ENCODE measurements at regions not wholly inside any gene's neighbourhood (a gene's known extent, or its start where the extent isn't known, plus 50 kb on each side); places are given as distances from the start of the nearest gene placed in this dataset.

- H3K4ac ChIP-seq (ENCODE audit: low read depth, low read length): no peak overlapping the region
- H3K4me3 Mint-ChIP-seq: no peak overlapping the region
- no peak overlapping the region for H3K18ac ChIP-seq (ENCODE audit: insufficient read length, low read depth, low read length)
- TF ChIP-seq, protein P1, sequence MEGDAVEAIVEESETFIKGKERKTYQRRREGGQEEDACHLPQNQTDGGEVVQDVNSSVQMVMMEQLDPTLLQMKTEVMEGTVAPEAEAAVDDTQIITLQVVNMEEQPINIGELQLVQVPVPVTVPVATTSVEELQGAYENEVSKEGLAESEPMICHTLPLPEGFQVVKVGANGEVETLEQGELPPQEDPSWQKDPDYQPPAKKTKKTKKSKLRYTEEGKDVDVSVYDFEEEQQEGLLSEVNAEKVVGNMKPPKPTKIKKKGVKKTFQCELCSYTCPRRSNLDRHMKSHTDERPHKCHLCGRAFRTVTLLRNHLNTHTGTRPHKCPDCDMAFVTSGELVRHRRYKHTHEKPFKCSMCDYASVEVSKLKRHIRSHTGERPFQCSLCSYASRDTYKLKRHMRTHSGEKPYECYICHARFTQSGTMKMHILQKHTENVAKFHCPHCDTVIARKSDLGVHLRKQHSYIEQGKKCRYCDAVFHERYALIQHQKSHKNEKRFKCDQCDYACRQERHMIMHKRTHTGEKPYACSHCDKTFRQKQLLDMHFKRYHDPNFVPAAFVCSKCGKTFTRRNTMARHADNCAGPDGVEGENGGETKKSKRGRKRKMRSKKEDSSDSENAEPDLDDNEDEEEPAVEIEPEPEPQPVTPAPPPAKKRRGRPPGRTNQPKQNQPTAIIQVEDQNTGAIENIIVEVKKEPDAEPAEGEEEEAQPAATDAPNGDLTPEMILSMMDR (conservative IDR thresholded peaks at IDR 0.05): no peak
- H2AK5ac ChIP-seq (ENCODE audit: insufficient read length, low read length): no peak overlapping the region
- no peak overlapping the region for H3K14ac ChIP-seq (ENCODE audit: insufficient read depth, low read length)
- H3K9me3 ChIP-seq (ENCODE audit: control insufficient read depth, low read depth, low read length): no peaks in the 10 kb centered on the region
- no peak overlapping the region for H2BK120ac ChIP-seq (ENCODE audit: low read depth, low read length, poor library complexity, severe bottlenecking)
- no peaks in the 10 kb centered on the region for H4K20me1 ChIP-seq (ENCODE audit: control insufficient read depth, insufficient read depth, insufficient read length)
- H2BK5ac ChIP-seq (ENCODE audit: insufficient read length, low read length): no peak overlapping the region
- no peaks in the 10 kb centered on the region for H3K27me3 ChIP-seq (ENCODE audit: insufficient read depth, low read length)
- peaks cover 6% of the 10 kb centered on the region; the same call in 1 of the 2 replicates for H3K4me1 ChIP-seq (ENCODE audit: insufficient read depth, low read length)
- peaks cover 0 to 4% (median 0%) of the 10 kb centered on the region in 3 experiments; a peak in 1 of 7 replicates for H3K36me3 Mint-ChIP-seq (ENCODE audit: insufficient read depth in 1 of 3, low read depth in 3 of 3)
- no CpG with 5 or more reads among the region's 7 CpGs for WGBS (ENCODE audit: extremely low coverage, insufficient read length, low lambda C conversion rate)
- H4K8ac ChIP-seq (replicated peaks; ENCODE audit: insufficient read length, low read depth, low read length): no peak overlapping the region
- no peak overlapping the region for H3K27ac Mint-ChIP-seq
- H3K27ac ChIP-seq (ENCODE audit: insufficient read length, low read depth, low read length): no peak overlapping the region
- no peak overlapping the region for H2BK12ac ChIP-seq (ENCODE audit: insufficient read length, low read depth, low read length)
- H2AFZ ChIP-seq (ENCODE audit: low read length): no peak overlapping the region
- H3K4me2 ChIP-seq (ENCODE audit: insufficient read depth, insufficient read length, low read length): no peak overlapping the region
- no peaks in the 10 kb centered on the region for H3K79me2 ChIP-seq (ENCODE audit: insufficient read depth, low read length)
- H3T11ph ChIP-seq (ENCODE audit: low read length): no peak overlapping the region
- H3K79me1 ChIP-seq (ENCODE audit: insufficient read depth, low read depth, low read length, poor library complexity, severe bottlenecking): no peaks in the 10 kb centered on the region
- no peak for DNase-seq
- H2BK20ac ChIP-seq (ENCODE audit: low read depth, low read length, poor library complexity, severe bottlenecking): no peak overlapping the region
- no peak overlapping the region for H4K91ac ChIP-seq (ENCODE audit: insufficient read length, low read depth, low read length)
- no peaks in the 10 kb centered on the region; a peak in 1 of 5 replicates for H3K9me3 Mint-ChIP-seq
- H3K27me3 Mint-ChIP-seq (ENCODE audit: low read depth): peaks cover 58% of the 10 kb centered on the region
- no peak overlapping the region for H3K56ac ChIP-seq (ENCODE audit: insufficient read length, low read depth, low read length)
- H3K9ac ChIP-seq (ENCODE audit: extremely low read depth, insufficient read length, low read length): no peak overlapping the region
- H2BK15ac ChIP-seq (ENCODE audit: low read depth, low read length): no peak overlapping the region
- no peak overlapping the region for H4K5ac ChIP-seq (ENCODE audit: insufficient read length, low read depth, low read length)
- H3K4me1 Mint-ChIP-seq: peaks cover 32 to 45% of the 10 kb centered on the region in 2 experiments
- no peaks in the 10 kb centered on the region for H3K23me2 ChIP-seq (ENCODE audit: insufficient read length, low read depth, low read length, poor library complexity, severe bottlenecking)
- H3K23ac ChIP-seq (ENCODE audit: insufficient read length, low read depth, low read length): no peak overlapping the region
Observed at GRCh38 chr6:166705069-166705468, 78.0 kb upstream of the RPS6KA2 start.

Data from H9 (cell line).